ENCODE measurements at regions not wholly inside any gene's neighbourhood (a gene's known extent, or its start where the extent isn't known, plus 50 kb on each side); places are given as distances from the start of the nearest gene placed in this dataset.

DNA sequence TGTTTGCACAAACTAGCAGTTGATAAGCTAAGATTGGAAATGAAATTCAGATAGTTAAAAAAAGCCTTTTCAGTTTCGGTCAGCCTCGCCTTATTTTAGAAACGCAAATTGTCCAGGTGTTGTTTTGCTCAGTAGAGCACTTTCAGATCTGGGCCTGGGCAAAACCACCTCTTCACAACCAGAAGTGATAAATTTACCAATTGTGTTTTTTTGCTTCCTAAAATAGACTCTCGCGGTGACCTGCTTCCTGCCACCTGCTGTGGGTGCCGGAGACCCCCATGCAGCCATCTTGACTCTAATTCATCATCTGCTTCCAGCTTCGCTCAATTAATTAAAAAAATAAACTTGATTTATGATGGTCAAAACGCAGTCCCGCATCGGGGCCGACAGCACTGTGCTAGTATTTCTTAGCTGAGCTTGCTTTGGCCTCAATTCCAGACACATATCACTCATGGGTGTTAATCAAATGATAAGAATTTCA is 335.6 kb downstream of the TMEM121 start:
- TF ChIP-seq, protein P1, sequence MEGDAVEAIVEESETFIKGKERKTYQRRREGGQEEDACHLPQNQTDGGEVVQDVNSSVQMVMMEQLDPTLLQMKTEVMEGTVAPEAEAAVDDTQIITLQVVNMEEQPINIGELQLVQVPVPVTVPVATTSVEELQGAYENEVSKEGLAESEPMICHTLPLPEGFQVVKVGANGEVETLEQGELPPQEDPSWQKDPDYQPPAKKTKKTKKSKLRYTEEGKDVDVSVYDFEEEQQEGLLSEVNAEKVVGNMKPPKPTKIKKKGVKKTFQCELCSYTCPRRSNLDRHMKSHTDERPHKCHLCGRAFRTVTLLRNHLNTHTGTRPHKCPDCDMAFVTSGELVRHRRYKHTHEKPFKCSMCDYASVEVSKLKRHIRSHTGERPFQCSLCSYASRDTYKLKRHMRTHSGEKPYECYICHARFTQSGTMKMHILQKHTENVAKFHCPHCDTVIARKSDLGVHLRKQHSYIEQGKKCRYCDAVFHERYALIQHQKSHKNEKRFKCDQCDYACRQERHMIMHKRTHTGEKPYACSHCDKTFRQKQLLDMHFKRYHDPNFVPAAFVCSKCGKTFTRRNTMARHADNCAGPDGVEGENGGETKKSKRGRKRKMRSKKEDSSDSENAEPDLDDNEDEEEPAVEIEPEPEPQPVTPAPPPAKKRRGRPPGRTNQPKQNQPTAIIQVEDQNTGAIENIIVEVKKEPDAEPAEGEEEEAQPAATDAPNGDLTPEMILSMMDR (IDR thresholded peaks at IDR 0.05): no peak
- no peak for TF ChIP-seq POLR2A (IDR thresholded peaks at IDR 0.05)

Measured in heart left ventricle (tissue), 13 donors.